ENCODE measurements at regions not wholly inside any gene's neighbourhood (a gene's known extent, or its start where the extent isn't known, plus 50 kb on each side); places are given as distances from the start of the nearest gene placed in this dataset.

DNA sequence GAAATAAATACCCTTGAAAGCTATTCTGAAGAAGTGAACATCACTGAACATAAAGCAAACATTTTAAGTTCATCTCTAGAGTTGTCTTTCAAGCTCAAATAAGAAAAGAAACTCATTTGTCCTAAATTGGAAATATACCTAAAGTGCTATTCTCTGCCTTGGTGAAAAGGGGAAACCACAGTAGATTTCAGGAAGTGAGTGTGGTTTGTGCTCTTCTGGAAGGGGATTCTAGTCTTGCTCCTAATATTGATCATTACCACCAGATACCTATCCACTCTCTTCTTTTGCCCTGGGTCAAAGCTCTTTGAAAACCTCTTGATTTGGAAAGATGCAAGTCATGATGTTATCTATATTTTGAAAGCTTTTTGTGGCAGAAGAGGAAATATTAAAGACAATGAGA is 798.1 kb downstream of the ADGRL2 start:
- DNase-seq, result no peak

- no peak for DNase-seq
These were observed 797.6 kb downstream of the ADGRL2 start for GRCh38 chr1:82598337-82598736.

- DNase-seq, result no peak
These were observed 796.9 kb downstream of the ADGRL2 start for GRCh38 chr1:82597649-82598048.

DNA sequence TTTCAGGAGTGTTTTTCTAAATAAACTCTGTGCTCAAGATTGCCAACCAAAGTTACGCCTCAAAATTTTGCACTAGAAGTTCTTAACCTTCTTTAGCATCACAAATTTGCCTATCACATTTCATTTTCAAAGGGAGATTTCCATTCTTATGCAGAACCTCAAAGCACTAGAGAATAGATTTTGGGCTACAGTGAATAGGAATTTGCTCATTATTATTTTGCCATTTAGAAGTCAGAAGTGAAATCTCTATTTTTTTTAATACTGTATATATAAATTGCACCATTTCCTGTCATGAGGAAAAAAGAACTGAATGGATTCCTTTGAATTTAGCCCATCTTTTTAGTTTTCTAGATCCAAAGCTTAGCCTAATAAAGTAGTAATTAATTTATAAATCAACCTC is 796.4 kb downstream of the ADGRL2 start:
- DNase-seq, result no peak

- DNase-seq, result no peak
These were observed 792.8 kb downstream of the ADGRL2 start for GRCh38 chr1:82593561-82593960.

GRCh38 chr1:82589588-82589987 is 788.9 kb downstream of the ADGRL2 start:
- DNase-seq, result no peak

GRCh38 chr1:82587371-82587770 is 786.6 kb downstream of the ADGRL2 start:
- no peak for DNase-seq

GRCh38 chr1:82586473-82586872 is 785.7 kb downstream of the ADGRL2 start:
- no peak for DNase-seq

DNA sequence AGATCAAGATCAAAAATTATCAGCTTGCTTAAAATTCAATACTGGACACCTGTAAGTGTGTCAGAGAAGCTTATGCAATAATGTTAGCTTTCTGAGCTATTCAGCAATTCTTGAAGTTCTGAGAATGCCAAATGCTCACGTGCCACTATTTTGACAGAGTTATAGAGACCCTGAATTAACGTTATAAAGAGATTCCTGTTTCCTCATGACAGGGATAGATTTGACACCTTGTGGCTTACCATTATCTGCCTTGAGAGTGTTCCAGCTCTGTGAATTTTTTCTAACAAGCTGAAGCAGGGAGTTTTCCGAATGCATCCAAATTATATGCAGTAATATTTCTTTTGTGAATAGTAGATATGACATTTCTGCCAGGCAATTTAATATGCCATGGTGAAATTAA is 781.6 kb downstream of the ADGRL2 start:
- DNase-seq, result no peak

- no peak for DNase-seq
These were observed 777.5 kb downstream of the ADGRL2 start for GRCh38 chr1:82578086-82578726.

GRCh38 chr1:82567348-82567747 is 766.6 kb downstream of the ADGRL2 start:
- DNase-seq, result no peak

DNA sequence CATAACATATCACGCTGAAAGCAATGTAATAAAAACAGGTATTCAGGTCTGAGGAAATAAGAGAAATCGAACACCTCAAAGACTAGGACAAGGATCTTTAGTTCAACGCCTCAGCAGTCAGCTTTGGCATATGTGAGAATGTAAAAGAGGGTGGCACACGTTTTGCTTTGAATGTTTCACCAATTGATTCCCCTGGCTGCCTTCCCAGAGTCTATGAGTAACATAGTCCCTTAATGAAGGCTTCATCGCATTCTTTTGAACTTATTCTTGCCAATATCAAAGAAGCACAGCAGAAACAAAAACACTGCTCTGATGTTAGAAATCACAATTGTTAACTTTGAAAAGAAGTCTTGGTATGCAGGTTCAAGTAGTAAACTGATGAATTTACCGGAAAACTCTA is 764.8 kb downstream of the ADGRL2 start:
- no peak for DNase-seq

- DNase-seq, result no peak
These were observed 764.4 kb downstream of the ADGRL2 start for GRCh38 chr1:82565146-82565545.

- DNase-seq, result no peak
These were observed 763.6 kb downstream of the ADGRL2 start for GRCh38 chr1:82564333-82564732.

- DNase-seq, result no peak
These were observed 761.7 kb downstream of the ADGRL2 start for GRCh38 chr1:82562448-82562847.

GRCh38 chr1:82560566-82560965 is 759.8 kb downstream of the ADGRL2 start:
- DNase-seq, result no peak

DNA sequence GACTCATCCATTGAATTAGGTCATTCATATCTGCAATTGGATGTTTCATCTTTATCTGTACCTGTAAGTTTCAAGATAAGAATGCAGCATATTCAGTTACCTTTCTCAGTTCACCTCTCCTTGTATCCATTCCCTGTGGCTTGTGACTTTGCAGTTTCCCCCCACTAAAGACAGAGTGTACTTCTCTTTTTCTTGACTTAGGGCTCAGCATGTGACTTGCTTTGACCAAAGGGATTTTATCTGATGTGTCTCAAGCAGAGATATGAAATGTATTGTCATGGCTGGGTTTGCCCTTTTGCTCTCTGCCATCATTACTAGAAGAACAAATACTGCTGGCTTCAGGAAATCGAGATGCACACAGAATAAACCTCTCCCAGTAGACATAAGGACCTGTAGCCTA is 754.8 kb downstream of the ADGRL2 start:
- DNase-seq, result no peak

DNA sequence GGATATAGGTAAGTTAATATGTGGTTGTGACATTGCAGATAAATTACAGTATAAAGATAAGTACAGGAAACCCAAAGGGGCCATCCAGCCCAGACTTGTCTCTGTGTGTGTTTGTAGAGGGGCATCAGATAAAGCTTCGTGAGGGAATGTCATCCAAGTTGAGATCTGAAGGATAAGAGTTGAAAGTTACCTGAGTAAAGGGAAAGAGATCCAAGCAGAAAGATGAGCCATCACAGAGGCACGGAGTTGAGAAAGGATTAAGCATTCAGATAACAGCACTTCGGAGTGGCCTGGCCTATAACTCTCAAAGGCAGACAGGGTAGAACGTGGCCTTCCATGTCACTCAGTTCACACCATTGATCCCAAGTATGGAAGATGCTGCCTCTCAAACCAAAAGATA is 749.1 kb downstream of the ADGRL2 start:
- no peak for DNase-seq

- DNase-seq, result no peak
These were observed 742.0 kb downstream of the ADGRL2 start for GRCh38 chr1:82542766-82543165.

DNA sequence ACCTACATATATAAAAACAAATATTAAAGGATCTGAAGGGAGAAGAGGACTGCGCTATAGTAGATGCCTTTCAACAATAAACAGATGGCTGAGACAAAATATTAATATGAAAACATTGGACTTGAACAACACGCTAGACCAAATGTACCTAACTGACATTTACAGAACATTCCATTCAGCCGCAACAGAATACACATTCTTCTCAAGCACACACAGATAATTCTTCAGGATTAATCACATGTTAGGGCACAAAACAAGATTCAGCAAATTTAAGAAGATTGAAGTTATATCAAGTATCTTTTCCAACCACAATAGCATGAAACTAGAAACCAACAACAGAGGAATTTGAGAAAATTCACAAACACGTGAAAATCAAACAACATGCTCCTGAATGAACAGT is 741.4 kb downstream of the ADGRL2 start:
- DNase-seq, result no peak

DNA sequence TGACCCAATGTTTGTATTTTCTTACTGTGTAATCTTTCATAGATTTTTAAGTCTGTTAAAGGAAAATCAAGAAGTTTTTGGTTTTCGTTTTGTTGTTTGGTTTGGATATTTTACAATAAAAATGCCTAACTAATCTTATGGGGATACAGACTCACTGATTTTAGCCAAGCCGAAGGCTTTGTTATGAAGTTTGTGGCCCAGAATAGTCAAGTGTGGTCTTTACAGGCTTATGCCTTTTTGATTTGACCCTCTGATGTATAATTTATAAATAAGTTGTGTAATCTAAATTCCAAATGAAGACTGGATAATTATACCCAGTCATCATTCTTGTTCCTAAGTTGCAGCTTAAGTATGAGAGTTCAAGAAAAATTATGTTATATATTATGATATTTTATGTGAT is 739.3 kb downstream of the ADGRL2 start:
- DNase-seq, result no peak

GRCh38 chr1:82538876-82539275 is 738.1 kb downstream of the ADGRL2 start:
- DNase-seq, result no peak

GRCh38 chr1:82534996-82535395 is 734.3 kb downstream of the ADGRL2 start:
- no peak for DNase-seq

GRCh38 chr1:82525378-82525777 is 724.6 kb downstream of the ADGRL2 start:
- DNase-seq, result no peak

GRCh38 chr1:82520611-82521010 is 719.9 kb downstream of the ADGRL2 start:
- no peak for DNase-seq

- no peak for DNase-seq
These were observed 716.9 kb downstream of the ADGRL2 start for GRCh38 chr1:82517586-82517985.
